Pulmonary artery endothelial cell (primary cell): ENCODE measurements at regions not wholly inside any gene's neighbourhood (a gene's known extent, or its start where the extent isn't known, plus 50 kb on each side); places are given as distances from the start of the nearest gene placed in this dataset.
"Not testable (repeated sequence)": the region's sequence is repeated elsewhere in the genome, so short reads cannot be mapped to it uniquely, and the experiment has no call there.

Source experiments
- DNase-seq: peaks from one replicate; pipeline ENCODE4 v3.0.0-alpha.2; 2011; ENCODE audit warnings: low read depth, low spot score

- no peak for DNase-seq
Observed at GRCh38 chrX:76509775-76510174, 82.3 kb downstream of the MAGEE1 start.

- no peak for DNase-seq
Observed at GRCh38 chrX:76517544-76517943, 90.0 kb downstream of the MAGEE1 start.

GRCh38 chrX:76520273-76521054 is 93.0 kb downstream of the MAGEE1 start:
- no peak for DNase-seq

GRCh38 chrX:76535675-76536074 is 108.2 kb downstream of the MAGEE1 start:
- not testable (repeated sequence) for DNase-seq

GRCh38 chrX:76538860-76539259 is 111.3 kb downstream of the MAGEE1 start:
- DNase-seq: no peak

- DNase-seq: not testable (repeated sequence)
Observed at GRCh38 chrX:76543381-76543780, 115.9 kb downstream of the MAGEE1 start.

- no peak for DNase-seq
Observed at GRCh38 chrX:76550016-76550415, 122.5 kb downstream of the MAGEE1 start.

- DNase-seq: no peak
Observed at GRCh38 chrX:76555269-76555668, 127.8 kb downstream of the MAGEE1 start.

GRCh38 chrX:76555816-76556215 is 128.3 kb downstream of the MAGEE1 start:
- DNase-seq: peak; percentile 27

GRCh38 chrX:76564842-76565241 is 137.3 kb downstream of the MAGEE1 start:
- DNase-seq: not testable (repeated sequence)

- no peak for DNase-seq
Observed at GRCh38 chrX:76605390-76605789, 177.9 kb downstream of the MAGEE1 start.

- DNase-seq: no peak
Observed at GRCh38 chrX:76617020-76617419, 189.5 kb downstream of the MAGEE1 start.

GRCh38 chrX:76643590-76643989 is 216.1 kb downstream of the MAGEE1 start:
- no peak for DNase-seq

- not testable (repeated sequence) for DNase-seq
Observed at GRCh38 chrX:76651369-76651768, 223.9 kb downstream of the MAGEE1 start.

GRCh38 chrX:76657499-76657898 is 230.0 kb downstream of the MAGEE1 start:
- DNase-seq: no peak
